Activated CD4-positive, alpha-beta T cell treated with anti-CD3 and anti-CD28 coated beads for 48 hours (primary cell): ENCODE measurements at regions not wholly inside any gene's neighbourhood (a gene's known extent, or its start where the extent isn't known, plus 50 kb on each side); places are given as distances from the start of the nearest gene placed in this dataset.
"Not testable (repeated sequence)": the region's sequence is repeated elsewhere in the genome, so short reads cannot be mapped to it uniquely, and the experiment has no call there.

Source experiments
- DNase-seq: peaks from one replicate; pipeline ENCODE4 v3.0.0-alpha.2; 2020

DNA sequence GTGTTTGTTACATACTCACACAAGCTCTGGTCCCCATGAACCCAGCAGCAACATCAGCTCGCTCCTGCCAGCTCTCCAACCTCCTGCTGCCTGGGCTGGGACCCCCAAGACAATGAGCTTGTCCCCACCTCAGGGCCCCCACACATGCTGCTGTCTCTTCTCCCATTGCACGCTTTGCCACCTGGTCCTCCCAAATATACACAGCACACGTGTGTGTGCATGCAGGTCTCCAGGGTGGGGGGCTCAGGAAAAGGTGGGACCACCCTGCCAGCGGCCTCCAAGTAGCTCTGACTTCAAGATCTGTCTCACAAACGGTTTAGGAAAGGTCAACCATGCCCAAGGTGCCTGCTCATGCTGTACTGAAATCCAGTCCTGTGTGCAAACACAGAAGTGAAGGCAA is 68.1 kb upstream of the CCND1 start:
- no peak for DNase-seq

DNA sequence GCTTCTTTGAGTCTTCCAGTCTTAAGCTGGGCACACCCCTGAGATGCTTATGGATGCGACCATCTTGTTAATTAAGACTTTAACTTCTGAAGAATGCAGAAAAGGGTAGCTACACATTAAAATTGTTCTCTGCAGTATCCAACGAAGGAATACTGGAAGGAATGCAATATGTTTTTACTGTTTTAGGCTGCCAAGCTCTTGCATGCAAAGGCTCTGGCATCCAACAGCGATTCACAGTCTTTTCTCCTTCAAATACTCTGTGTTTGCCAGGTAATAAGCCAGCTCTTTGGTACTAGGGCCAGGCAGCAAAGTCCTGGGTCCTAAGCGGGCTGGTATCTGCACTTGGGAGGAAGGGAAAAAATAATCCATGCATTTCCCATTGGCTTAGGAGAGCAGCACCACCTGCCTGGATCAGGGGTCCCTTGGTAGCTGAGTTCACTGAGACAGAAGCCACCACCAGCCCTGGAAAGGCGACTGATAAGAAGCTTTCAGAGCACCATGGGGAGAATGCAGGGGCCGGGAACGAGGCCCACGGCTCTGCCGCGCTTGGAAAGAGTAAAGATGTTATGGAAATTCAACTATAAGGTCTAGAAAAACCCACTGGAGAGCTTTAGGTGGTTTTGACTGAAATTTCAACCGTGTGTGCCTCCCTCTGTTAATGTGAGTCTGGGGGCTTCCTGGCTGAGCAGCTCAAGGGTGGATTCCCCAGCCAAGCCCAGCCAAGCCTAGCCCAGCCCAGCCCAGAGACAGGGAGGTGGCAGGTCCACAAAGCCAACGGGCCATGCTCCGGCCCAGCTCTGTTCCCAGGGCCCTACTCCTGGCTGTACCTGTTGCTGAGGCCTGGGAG is 67.0 kb upstream of the CCND1 start:
- no peak for DNase-seq

DNA sequence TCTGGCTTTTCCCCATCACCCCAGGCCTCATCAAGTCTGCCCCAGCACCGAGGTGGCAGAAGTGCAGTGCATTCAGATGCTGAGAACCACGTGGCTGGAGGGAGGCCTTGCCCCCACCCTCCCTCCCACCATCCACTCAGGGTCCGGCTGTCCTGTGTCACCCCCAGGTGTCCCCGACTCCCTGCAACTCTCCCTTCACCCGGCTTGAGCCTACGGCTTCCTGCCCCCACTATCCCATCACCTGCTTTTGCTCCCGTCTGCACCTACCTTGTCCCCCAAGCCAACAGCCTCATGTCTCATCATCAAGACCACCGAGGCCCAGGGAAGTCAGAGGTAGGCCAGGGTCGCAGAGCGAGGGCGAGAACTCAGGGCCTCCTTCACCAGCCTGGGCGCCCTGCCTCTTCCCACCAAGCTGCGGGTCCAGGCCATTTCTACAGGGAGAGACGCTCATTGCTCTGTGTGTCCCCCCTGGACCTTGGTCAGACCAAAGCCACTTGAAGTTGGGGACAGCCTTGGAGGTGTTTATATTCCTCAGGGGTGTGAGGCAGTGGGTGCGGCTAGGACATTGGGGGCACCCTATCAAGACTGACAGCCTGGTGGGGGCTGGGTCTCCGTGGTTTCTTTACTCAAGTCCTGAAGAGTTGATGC is 66.2 kb upstream of the CCND1 start:
- no peak for DNase-seq

DNA sequence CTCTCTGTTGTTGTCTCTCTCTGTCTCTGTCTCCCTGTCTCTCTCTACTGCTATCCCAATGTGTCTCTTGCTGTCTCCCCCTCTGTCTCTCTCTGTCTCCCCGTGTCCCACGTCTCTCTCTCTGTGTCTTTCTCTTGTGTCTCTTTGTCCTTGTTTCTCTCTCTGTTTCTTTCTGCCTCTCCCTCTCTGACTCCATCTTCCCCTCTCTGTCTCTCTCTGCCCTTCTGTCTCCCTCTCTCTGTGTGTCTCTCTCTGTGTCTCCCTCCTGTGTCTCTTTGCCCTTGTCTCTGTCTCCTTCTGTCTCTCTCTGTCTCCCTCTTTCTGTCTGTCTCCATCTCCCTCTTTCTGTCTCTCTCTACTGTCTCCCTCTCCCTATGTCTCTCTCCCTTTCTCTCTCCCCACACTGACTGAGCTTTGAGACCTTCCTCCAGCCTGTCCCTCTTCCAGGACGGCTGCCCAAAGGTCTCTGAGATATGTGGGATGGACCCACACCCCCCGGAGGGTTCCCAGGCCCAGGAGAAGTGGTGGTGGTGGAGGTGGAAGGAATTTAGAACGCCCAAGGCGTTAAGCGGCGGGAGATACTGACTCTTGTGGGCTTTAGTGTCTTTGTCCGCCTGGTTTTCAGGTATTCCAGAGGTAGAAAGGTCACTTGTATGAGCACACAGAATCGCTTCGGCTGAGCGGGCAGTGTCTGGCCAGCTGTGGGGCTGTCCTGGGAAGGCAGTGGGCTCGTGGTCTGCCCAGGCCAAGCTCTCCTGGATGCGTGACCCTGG is 65.5 kb upstream of the CCND1 start:
- DNase-seq = no peak

DNA sequence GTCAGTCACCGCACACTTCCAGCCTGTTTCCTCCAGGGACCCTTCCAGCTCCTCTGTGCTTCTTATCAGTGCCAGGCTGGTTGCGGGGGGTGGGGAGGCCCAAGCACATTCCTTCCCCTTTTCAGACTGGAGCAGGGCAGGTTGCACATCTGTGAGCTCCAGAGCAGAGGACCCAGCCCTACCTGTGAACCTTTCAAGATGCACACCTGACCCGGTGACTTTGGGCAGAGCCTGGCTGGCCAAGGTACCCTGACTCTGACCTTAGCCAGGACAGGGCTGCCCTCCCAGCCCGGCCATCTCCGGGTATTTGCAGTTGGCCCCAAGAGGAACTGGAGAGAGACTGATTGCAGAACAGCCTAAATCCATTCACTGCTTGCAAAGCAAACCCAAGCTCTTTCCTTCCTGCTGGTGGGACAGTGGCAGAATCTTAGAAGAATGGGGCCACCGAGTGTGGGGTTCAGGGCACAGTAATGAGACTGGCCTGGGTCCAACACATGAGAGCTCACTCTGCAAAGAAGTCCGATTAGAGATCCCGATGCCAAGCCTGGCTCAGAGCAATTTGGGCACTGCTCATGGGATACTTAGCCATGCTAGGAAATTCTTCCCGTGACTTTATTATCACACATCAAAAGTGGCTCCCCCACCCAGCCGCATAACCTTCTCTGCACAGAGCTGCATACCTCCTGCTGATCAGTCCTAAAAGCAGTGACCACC is 64.7 kb upstream of the CCND1 start:
- no peak for DNase-seq

DNA sequence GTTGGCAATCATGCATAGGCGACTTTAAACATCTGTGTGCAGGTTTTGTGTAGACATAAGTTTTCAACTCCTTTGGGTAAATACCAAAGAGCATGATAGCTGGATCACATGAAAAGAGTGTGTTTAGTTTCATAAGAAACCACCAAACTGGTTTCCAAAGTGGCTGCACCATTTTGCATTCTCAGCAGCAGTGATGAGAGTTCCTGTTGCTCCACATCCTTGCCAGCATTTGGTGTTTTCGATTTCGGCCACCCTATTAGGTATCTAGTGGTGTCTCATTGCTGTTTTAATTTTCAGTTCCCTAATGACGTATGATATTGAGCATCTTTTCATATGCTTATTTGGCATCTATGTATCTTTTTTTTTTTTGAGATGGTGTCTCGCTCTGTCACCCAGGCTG is 62.8 kb upstream of the CCND1 start:
- no peak for DNase-seq

DNA sequence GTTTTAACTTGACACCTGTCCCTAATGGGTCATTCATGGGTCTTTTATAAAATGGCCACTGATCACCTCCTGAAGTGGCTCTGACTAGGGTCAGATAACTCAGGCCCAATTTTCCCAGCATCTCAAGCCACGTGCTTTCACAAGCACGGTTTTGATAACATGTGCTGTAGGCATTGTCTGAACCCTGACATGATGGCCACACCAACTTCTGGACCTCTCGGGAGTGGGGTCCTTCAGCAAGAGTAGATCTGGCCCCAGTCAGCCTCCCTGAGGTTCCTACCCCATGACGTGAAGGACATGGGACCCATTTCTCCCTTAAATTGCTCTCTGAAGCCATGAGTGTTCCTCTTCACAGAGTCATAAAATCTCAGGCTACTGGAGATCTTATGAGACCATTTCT is 60.4 kb upstream of the CCND1 start:
- no peak for DNase-seq

DNA sequence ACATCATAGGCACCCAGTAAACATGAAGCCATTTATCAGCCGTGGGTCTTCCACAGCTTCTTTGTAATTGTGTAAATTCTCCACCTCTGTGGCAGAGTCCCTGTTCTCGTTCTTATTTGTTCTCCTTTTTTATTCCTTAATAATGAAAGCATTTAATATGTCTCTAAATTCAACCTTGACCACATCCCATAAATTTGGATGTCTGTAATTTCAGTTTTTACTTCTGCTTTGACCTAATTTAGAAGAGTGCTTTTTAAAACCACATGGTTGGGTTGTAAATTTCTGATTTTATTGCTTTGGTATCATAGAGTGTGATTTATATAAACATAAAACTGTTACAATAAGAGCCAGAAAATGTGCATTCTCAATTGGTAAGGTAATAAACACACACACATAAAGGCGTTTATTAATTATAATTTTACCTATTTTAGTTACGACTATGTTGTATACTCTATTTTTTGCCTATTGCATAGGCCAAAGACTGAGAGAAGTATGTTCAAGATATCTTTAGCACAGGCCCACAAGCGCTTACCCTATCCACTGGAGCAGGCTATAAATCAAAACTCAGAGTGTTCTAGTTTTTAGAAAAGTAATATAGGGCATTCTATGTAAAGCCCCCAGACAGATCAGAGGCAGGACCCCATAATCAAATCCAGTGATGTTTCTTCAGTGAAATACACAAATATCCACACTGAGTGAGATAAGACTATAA is 58.0 kb upstream of the CCND1 start:
- DNase-seq = no peak

DNA sequence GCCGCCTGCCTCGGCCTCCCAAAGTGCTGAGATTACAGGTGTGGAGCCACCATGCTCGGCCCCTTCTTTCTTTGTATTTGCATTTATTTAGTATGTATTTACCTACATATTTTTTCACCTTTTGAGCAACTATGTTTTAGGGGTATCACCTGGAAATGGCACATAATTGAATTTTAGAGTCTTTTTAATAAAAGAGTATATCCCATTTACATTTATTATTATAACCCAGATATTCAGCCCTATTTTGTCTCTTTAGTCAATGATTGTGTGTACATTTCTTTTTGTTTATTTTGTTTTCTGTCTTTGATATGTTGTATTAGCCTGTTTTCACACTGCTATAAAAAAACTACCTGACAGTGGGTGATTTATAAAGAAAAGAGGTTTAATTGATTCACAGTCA is 56.8 kb upstream of the CCND1 start:
- DNase-seq = no peak

DNA sequence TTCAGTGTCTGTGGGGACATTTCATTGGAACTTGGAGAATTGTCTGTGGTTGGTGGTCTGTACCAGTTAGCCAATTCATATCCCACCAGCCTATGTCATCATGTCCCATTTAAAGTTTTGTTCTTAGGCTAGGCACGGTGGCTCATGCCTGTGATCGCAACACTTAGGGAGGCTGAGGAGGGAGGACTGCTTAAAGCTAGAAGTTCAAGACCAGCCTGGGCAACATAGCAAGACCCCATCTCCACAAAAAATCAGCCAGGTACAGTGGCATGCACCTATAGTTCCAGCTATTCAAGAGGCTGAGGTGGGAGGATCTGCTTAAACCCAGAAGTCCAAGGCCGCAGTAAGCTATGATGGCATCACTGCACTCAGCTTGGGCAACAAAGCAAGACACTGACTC is 55.6 kb upstream of the CCND1 start:
- no peak for DNase-seq

DNA sequence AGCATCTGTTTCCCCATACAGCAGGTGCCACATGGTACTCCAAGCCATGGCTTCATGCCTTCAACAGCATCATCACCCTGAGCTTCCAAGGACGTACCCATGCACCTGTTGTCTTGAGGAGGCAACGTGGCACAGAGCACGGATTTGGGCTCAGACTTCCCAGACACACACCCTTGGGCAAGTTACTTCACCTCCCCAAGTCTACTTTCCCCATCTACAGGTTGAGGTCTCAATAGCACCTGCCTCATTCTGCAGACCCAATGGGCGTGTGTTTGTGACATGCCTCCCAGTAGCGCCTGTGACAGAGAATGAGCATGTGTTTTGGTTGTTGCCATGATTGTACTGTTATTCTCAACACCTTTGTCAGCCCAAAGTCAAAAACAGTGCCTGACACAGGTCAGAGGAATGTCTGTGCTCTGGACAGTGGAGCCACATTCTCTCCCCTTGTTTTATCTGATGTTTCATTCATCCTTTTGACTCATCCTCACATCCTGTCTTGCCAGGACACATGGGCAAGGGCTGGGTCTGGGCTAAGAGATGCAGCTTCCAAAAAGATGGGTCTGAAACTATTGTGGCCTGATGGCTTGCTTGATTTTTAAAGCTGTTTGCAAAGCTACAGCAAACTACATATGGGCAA is 53.4 kb upstream of the CCND1 start:
- DNase-seq = no peak

DNA sequence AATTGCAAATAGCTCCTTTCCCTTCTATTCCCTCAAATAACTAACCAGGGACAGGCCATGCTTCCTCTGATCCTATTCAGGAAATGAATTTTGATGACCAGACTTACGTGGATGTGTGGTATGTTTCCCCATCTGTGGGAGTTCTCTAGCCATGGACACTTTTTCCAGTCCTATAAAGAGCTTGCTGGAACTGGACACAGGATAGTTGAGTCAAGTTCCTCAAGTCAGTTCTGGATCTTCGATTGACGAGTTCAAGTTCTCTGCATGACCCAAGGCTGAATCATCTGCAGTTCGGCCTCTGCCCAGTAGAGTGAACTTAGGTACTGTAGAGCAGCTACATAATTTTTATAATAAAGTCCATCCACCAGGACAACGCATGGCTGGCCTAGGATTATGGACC is 52.7 kb upstream of the CCND1 start:
- DNase-seq = no peak

DNA sequence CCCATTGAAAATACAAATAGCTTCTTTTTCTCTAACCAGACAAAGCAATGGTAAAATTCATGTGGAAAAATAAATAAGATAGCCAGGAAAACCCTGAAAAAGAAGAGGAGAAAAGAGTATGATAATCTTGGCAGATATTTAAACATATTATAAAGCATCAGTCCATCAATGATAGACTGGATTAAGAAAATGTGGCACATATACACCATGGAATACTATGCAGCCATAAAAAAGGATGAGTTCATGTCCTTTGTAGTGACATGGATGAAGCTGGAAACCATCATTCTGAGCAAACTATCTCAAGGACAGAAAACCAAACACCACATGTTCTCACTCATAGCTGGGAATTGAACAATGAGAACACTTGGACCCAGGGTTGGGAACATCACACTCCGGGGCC is 50.9 kb upstream of the CCND1 start:
- DNase-seq = not testable (repeated sequence)
